ENCODE measurements at regions not wholly inside any gene's neighbourhood (a gene's known extent, or its start where the extent isn't known, plus 50 kb on each side); places are given as distances from the start of the nearest gene placed in this dataset.

GRCh38 chr2:6224267-6224666 is 532.1 kb downstream of the SOX11 start:
- FAIRE-seq, result no peak

GRCh38 chr2:6228251-6228650 is 536.1 kb downstream of the SOX11 start:
- DNase-seq (ENCODE audit: low spot score in 2 of 2) (no peak), FAIRE-seq (no peak)

More at GRCh38 chr2:6224267-6224666, 532.1 kb downstream of the SOX11 start:
- DNase-seq (ENCODE audit: low spot score in 2 of 2), result no peak

- FAIRE-seq (no peak), DNase-seq (ENCODE audit: low spot score in 2 of 2) (no peak)
Observed at GRCh38 chr2:6231166-6231565, 539.0 kb downstream of the SOX11 start.

- FAIRE-seq (no peak), DNase-seq (ENCODE audit: low spot score in 2 of 2) (no peak)
Observed at GRCh38 chr2:6233993-6234392, 541.8 kb downstream of the SOX11 start.

- FAIRE-seq, result no peak
- no peak for DNase-seq (ENCODE audit: low spot score in 2 of 2)
Observed at GRCh38 chr2:6234702-6235101, 542.5 kb downstream of the SOX11 start.

GRCh38 chr2:6236317-6236716 is 544.1 kb downstream of the SOX11 start:
- DNase-seq (ENCODE audit: low spot score in 2 of 2) (no peak), FAIRE-seq (no peak)

GRCh38 chr2:6237039-6237660 is 545.0 kb downstream of the SOX11 start:
- FAIRE-seq, result no peak
- no peak for DNase-seq (ENCODE audit: low spot score in 2 of 2)

GRCh38 chr2:6249557-6249956 is 557.4 kb downstream of the SOX11 start:
- DNase-seq (ENCODE audit: low spot score in 2 of 2) (no peak), FAIRE-seq (no peak)

- no peak for DNase-seq (ENCODE audit: low spot score in 2 of 2)
- FAIRE-seq, result no peak
Observed at GRCh38 chr2:6254441-6254840, 562.3 kb downstream of the SOX11 start.

GRCh38 chr2:6264198-6264597 is 572.0 kb downstream of the SOX11 start:
- DNase-seq (ENCODE audit: low spot score in 2 of 2), result no peak
- no peak for FAIRE-seq

GRCh38 chr2:6281524-6281923 is 584.2 kb downstream of the CMPK2 start:
- FAIRE-seq (no peak), DNase-seq (ENCODE audit: low spot score in 2 of 2) (no peak)

- FAIRE-seq (no peak), DNase-seq (ENCODE audit: low spot score in 2 of 2) (no peak)
Observed at GRCh38 chr2:6283259-6283658, 582.4 kb downstream of the CMPK2 start.

GRCh38 chr2:6287406-6287805 is 578.3 kb downstream of the CMPK2 start:
- FAIRE-seq (no peak), DNase-seq (ENCODE audit: low spot score in 2 of 2) (no peak)

- no peak for FAIRE-seq
Observed at GRCh38 chr2:6288791-6289190, 576.9 kb downstream of the CMPK2 start.

GRCh38 chr2:6290217-6291015 is 575.3 kb downstream of the CMPK2 start:
- DNase-seq (ENCODE audit: low spot score in 2 of 2), result no peak
- FAIRE-seq, result no peak

More at GRCh38 chr2:6288791-6289190, 576.9 kb downstream of the CMPK2 start:
- no peak for DNase-seq (ENCODE audit: low spot score in 2 of 2)

- FAIRE-seq, result no peak
- no peak for DNase-seq (ENCODE audit: low spot score in 2 of 2)
Observed at GRCh38 chr2:6294791-6295190, 570.9 kb downstream of the CMPK2 start.

- DNase-seq (ENCODE audit: low spot score in 2 of 2) (no peak), FAIRE-seq (no peak)
Observed at GRCh38 chr2:6297238-6297637, 568.5 kb downstream of the CMPK2 start.

GRCh38 chr2:6301426-6301825 is 564.3 kb downstream of the CMPK2 start:
- DNase-seq (ENCODE audit: low spot score in 2 of 2) (no peak), FAIRE-seq (no peak)

GRCh38 chr2:6308986-6309385 is 556.7 kb downstream of the CMPK2 start:
- FAIRE-seq, result no peak
- DNase-seq (ENCODE audit: low spot score in 2 of 2), result no peak

- DNase-seq (ENCODE audit: low spot score in 2 of 2) (no peak), FAIRE-seq (no peak)
Observed at GRCh38 chr2:6309415-6310255, 556.1 kb downstream of the CMPK2 start.
